PC-3 (cell line): ENCODE measurements at regions not wholly inside any gene's neighbourhood (a gene's known extent, or its start where the extent isn't known, plus 50 kb on each side); places are given as distances from the start of the nearest gene placed in this dataset.

Experiments
- ATAC-seq: fragments of 200-7000 bp; cut with Tn5 transposase; 2 replicates; pipeline ENCODE4 v1.9.1; 2020; ENCODE audit warnings: mild to moderate bottlenecking, moderate library complexity
- BruUV-seq: library from RNA; stranded (reverse); fragments of 400-500 nt; replicated peaks from 2 replicates; lab custom pipeline; 2021; lab: Mats Ljungman, UMichigan
- CTCF ChIA-PET: fragments of 300-600 bp; sonication (Branson Sonifier 250); formaldehyde crosslinking; loops from one replicate; lab custom pipeline; 2022; ENCODE audit warnings: antibody characterized with exemption; lab: Charles Lee
- POLR2A ChIA-PET: fragments of 300-600 bp; sonication (Branson Sonifier 250); formaldehyde crosslinking; loops from one replicate; lab custom pipeline; 2022; ENCODE audit warnings: antibody characterized with exemption; ENCODE audit not compliant: unreplicated experiment; lab: Charles Lee
- DNase-seq: peaks from one replicate; pipeline ENCODE4 v3.0.0-alpha.2; 2015
- H2AFZ ChIP-seq: fragments of 300-600 bp; sonication (generic); 2 replicates; pipeline ENCODE4 v1.6.0; 2016; ENCODE audit warnings: antibody characterized with exemption, low read length
- H3F3A ChIP-seq: fragments of 300-600 bp; sonication (generic); one replicate; pipeline ENCODE4 v1.6.0; 2017; ENCODE audit warnings: antibody characterized with exemption, low read length, control low read depth, mild to moderate bottlenecking; ENCODE audit not compliant: unreplicated experiment
- H3K27ac ChIP-seq: fragments of 300-600 bp; sonication (generic); 2 replicates; pipeline ENCODE4 v1.5.1; 2016; ENCODE audit warnings: mild to moderate bottlenecking, low read length
- H3K27me3 ChIP-seq: fragments of 300-600 bp; sonication (generic); 2 replicates; pipeline ENCODE4 v1.6.1; 2016; ENCODE audit warnings: low read length, mixed read lengths
- H3K36me3 ChIP-seq: fragments of 300-600 bp; sonication (generic); 2 replicates; pipeline ENCODE4 v1.6.1; 2016; ENCODE audit warnings: low read depth, mixed run types, low read length, mixed read lengths
- H3K4me1 ChIP-seq: fragments of 300-600 bp; sonication (generic); 2 replicates; pipeline ENCODE4 v1.5.1; 2016; ENCODE audit warnings: low read length; ENCODE audit not compliant: insufficient read depth
- H3K4me2 ChIP-seq: fragments of 300-600 bp; sonication (generic); 2 replicates; pipeline ENCODE4 v1.6.0; 2016; ENCODE audit warnings: low read length
- H3K4me3 ChIP-seq: fragments of 300-600 bp; sonication (generic); 2 replicates; pipeline ENCODE4 v1.5.1; 2016; ENCODE audit warnings: mild to moderate bottlenecking, low read length, mixed read lengths
- H3K79me2 ChIP-seq: fragments of 300-600 bp; sonication (generic); 2 replicates; pipeline ENCODE4 v1.6.1; 2017; ENCODE audit warnings: low read length, mixed read lengths
- H3K9ac ChIP-seq: fragments of 300-600 bp; sonication (generic); 2 replicates; pipeline ENCODE4 v1.6.0; 2016; ENCODE audit warnings: mild to moderate bottlenecking, low read length
- H3K9me2 ChIP-seq: fragments of 300-600 bp; sonication (generic); replicated peaks from 2 replicates; pipeline ENCODE4 v1.6.1; 2016; ENCODE audit warnings: mixed run types, low read length, mixed read lengths
- H3K9me3 ChIP-seq: fragments of 300-600 bp; sonication (generic); 2 replicates; pipeline ENCODE4 v1.6.1; 2016; ENCODE audit warnings: low read length, mixed read lengths
- H4K20me1 ChIP-seq: fragments of 300-600 bp; sonication (generic); 2 replicates; pipeline ENCODE4 v1.6.1; 2016; ENCODE audit warnings: low read length, mixed read lengths
- EZH2 ChIP-seq: fragments of 300-600 bp; sonication (generic); IDR thresholded peaks from one replicate; pipeline ENCODE4 v1.6.1; 2017; ENCODE audit warnings: antibody characterized with exemption, mild to moderate bottlenecking, low read length; ENCODE audit not compliant: unreplicated experiment
- EZH2phosphoT487 ChIP-seq: fragments of 300-600 bp; sonication (generic); IDR thresholded peaks from 2 replicates; pipeline ENCODE4 v1.6.1; 2018; ENCODE audit warnings: mild to moderate bottlenecking, antibody characterized with exemption, low read length, borderline replicate concordance
- intact Hi-C: fragments of 100-400 bp; cut with micrococcal nuclease; formaldehyde crosslinking; loops from 2 replicates; pipeline ENCODE4 v1.9.0; 2023
- TF ChIP-seq, protein P1 (sequence below): fragments of 300-600 bp; sonication (generic); conservative IDR thresholded peaks from 2 replicates; pipeline ENCODE4 v1.5.1; 2017; ENCODE audit warnings: antibody characterized with exemption, low read depth, mild to moderate bottlenecking, low read length

DNA sequence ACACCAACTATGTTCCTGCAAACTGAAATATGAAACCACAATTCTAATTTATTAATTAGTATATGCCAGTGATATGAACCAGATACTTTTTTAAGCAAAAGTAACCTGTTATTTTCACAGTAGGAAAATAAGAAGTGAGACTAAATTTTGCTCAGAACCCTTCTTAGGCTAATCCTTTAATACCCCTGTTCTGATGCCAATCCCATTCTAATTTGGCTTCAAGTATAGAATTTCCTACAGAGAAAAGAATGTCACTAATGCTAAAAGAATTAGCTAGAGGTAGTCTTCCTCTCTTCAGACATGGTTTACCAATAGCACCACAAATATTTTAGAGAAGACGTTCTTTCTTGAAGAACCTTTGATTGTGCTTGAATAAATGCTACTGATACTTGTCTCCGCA lies 758.4 kb downstream of the FLRT2 start:
- DNase-seq (no peak), ATAC-seq (no peak)
- H3K4me3 ChIP-seq: no peak overlapping the region
- no peaks in the 10 kb centered on the region for H4K20me1 ChIP-seq
- no peaks in the 10 kb centered on the region for H3K79me2 ChIP-seq
- BruUV-seq: no TSS peak
- no peak overlapping the region for H3K9ac ChIP-seq
- no peaks in the 10 kb centered on the region for H3K4me1 ChIP-seq
- no peak overlapping the region for H3K27ac ChIP-seq
- no peaks in the 10 kb centered on the region for H3K9me2 ChIP-seq
- H2AFZ ChIP-seq: no peak overlapping the region
- no peak for TF ChIP-seq EZH2phosphoT487
- TF ChIP-seq EZH2: no peak
- TF ChIP-seq, protein P1, sequence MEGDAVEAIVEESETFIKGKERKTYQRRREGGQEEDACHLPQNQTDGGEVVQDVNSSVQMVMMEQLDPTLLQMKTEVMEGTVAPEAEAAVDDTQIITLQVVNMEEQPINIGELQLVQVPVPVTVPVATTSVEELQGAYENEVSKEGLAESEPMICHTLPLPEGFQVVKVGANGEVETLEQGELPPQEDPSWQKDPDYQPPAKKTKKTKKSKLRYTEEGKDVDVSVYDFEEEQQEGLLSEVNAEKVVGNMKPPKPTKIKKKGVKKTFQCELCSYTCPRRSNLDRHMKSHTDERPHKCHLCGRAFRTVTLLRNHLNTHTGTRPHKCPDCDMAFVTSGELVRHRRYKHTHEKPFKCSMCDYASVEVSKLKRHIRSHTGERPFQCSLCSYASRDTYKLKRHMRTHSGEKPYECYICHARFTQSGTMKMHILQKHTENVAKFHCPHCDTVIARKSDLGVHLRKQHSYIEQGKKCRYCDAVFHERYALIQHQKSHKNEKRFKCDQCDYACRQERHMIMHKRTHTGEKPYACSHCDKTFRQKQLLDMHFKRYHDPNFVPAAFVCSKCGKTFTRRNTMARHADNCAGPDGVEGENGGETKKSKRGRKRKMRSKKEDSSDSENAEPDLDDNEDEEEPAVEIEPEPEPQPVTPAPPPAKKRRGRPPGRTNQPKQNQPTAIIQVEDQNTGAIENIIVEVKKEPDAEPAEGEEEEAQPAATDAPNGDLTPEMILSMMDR: no peak
- ChIA-PET CTCF (no interaction called here), POLR2A (no interaction called here)
- intact Hi-C loops: no loop called here
- H3K36me3 ChIP-seq: no peaks in the 10 kb centered on the region
- no peaks in the 10 kb centered on the region for H3K27me3 ChIP-seq
- no peaks in the 10 kb centered on the region for H3F3A ChIP-seq
- H3K4me2 ChIP-seq: no peak overlapping the region
- peaks cover 24% of the 10 kb centered on the region; the same call in 1 of the 2 replicates for H3K9me3 ChIP-seq

DNA sequence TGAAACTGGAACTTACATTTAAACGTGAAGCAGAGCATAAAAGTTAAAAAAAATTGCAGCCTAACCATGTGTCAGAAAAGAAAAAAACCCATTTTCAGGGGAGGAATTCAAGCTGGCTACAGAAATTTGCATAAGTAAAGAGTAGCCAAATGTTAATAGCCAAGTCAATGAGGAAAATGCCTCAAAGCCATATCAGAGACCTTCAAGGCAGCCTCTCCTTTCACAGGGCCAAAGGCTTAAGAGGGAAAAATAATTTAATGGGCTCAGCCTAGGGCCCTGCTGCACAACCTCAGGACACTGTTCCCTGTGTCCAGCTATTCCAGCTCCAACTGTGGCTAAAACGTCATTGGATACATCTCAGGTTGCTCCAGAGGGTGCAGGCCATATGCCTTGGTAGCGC lies 749.5 kb downstream of the FLRT2 start:
- TF ChIP-seq, protein P1: no peak
- no peak for TF ChIP-seq EZH2
- TF ChIP-seq EZH2phosphoT487: no peak
- no peaks in the 10 kb centered on the region for H3K4me1 ChIP-seq
- no peaks in the 10 kb centered on the region for H3K9me2 ChIP-seq
- no peak overlapping the region for H3K4me2 ChIP-seq
- ATAC-seq: no peak
- intact Hi-C loops: no loop called here
- no peak overlapping the region for H3K4me3 ChIP-seq
- no peak overlapping the region for H2AFZ ChIP-seq
- no peak overlapping the region for H3K9ac ChIP-seq
- ChIA-PET POLR2A (no interaction called here), CTCF (no interaction called here)
- H4K20me1 ChIP-seq: no peaks in the 10 kb centered on the region
- no peak for DNase-seq
- no peaks in the 10 kb centered on the region for H3K36me3 ChIP-seq
- H3K27ac ChIP-seq: no peak overlapping the region
- H3F3A ChIP-seq: no peaks in the 10 kb centered on the region
- H3K9me3 ChIP-seq: peaks cover 10% of the 10 kb centered on the region
- BruUV-seq: no TSS peak
- no peaks in the 10 kb centered on the region for H3K27me3 ChIP-seq
- H3K79me2 ChIP-seq: no peaks in the 10 kb centered on the region

DNA sequence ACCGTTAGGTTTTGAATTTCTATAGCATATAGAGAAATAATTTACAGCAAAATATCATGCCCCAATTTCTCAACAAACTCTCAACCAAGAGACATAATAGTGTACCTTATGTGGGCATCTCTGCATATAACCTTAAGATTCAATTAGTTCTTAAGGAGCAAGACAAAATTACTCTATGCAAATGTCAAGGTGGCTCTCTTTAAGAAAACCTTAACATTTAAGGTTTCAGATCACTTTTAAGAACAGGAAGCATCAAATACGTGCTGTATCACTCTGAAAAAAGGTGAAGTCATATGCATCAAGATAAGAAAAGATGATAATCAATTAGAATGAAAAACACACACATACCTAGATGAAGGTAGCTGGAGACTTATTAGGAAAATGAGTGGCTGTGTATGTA lies 728.0 kb downstream of the FLRT2 start:
- Histone ChIP-seq H4K20me1 (no peaks in the 10 kb centered on the region), H3K4me3 (no peak overlapping the region), H3F3A (no peaks in the 10 kb centered on the region), H3K9me3 (no peaks in the 10 kb centered on the region), H3K9me2 (no peaks in the 10 kb centered on the region), H3K4me1 (no peaks in the 10 kb centered on the region), H3K9ac (no peak overlapping the region), H3K27me3 (no peaks in the 10 kb centered on the region), H3K27ac (no peak overlapping the region), H2AFZ (no peak overlapping the region), H3K36me3 (no peaks in the 10 kb centered on the region), H3K79me2 (no peaks in the 10 kb centered on the region), H3K4me2 (no peak overlapping the region)
- BruUV-seq: no TSS peak
- intact Hi-C loops: no loop called here
- DNase-seq: no peak
- TF ChIP-seq, protein P1: no peak
- TF ChIP-seq EZH2phosphoT487: no peak
- no peak for TF ChIP-seq EZH2
- no peak for ATAC-seq
- ChIA-PET POLR2A (no interaction called here), CTCF (no interaction called here)
